Endothelial cell of umbilical vein (primary cell): ENCODE measurements at regions not wholly inside any gene's neighbourhood (a gene's known extent, or its start where the extent isn't known, plus 50 kb on each side); places are given as distances from the start of the nearest gene placed in this dataset.

Experiments used
- BruUV-seq: library from RNA; stranded (reverse); fragments of 400-500 nt; replicated peaks from 2 replicates; lab custom pipeline; 2021; lab: Mats Ljungman, UMichigan
- CTCF ChIA-PET: fragments of 300-600, 350-600 bp; sonication (Branson Sonifier 250); formaldehyde crosslinking; loops from one replicate; lab custom pipeline; 2021; ENCODE audit warnings: antibody characterized with exemption, inconsistent platforms; lab: Charles Lee
- POLR2A ChIA-PET: fragments of 300-600, 350-600 bp; sonication (Branson Sonifier 250); formaldehyde crosslinking; loops from one replicate; lab custom pipeline; 2021; ENCODE audit warnings: antibody characterized with exemption, inconsistent platforms; lab: Charles Lee
- DNase-seq: peaks from one replicate; pipeline ENCODE4 v3.0.0-alpha.2; 2011; ENCODE audit warnings: low read depth, low spot score
- FAIRE-seq: peaks from 2 replicates; lab custom pipeline; 2011; peaks lifted over from hg19 to GRCh38; lab: Jason Lieb, UNC
- H2AFZ ChIP-seq: 2 replicates; pipeline ENCODE4 v1.6.0; 2012; ENCODE audit warnings: low read depth, low read length, control low read depth, inconsistent platforms
- H3K27ac ChIP-seq: 2 replicates; pipeline ENCODE4 v1.5.1; 2011; ENCODE audit warnings: low read depth, mild to moderate bottlenecking, control low read depth, low read length, moderate library complexity; ENCODE audit not compliant: insufficient read depth
- H3K27me3 ChIP-seq, 2 experiments: 2 replicates each; pipeline versions ENCODE4 v1.6.0 to v1.6.1; 2011; ENCODE audit warnings: low read length in 2 of 2, mixed read lengths in 1 of 2; ENCODE audit not compliant: control insufficient read depth in 2 of 2, insufficient read depth in 2 of 2
- H3K36me3 ChIP-seq, 2 experiments: 2 replicates in 1 of 2; 3 replicates in 1 of 2; pipeline ENCODE4 v1.5.1; 2011; ENCODE audit warnings: low read length in 2 of 2, mild to moderate bottlenecking in 1 of 2, moderate library complexity in 1 of 2; ENCODE audit not compliant: control insufficient read depth in 2 of 2, insufficient read depth in 2 of 2; ENCODE audit errors: extremely low read depth in 1 of 2
- H3K4me1 ChIP-seq: 3 replicates; pipeline ENCODE4 v1.5.1; 2011; ENCODE audit warnings: mild to moderate bottlenecking, low read length; ENCODE audit not compliant: control insufficient read depth, insufficient read depth; ENCODE audit errors: extremely low read depth
- H3K4me2 ChIP-seq: 2 replicates; pipeline ENCODE4 v1.6.1; 2011; ENCODE audit warnings: low read length, control low read depth, mixed read lengths; ENCODE audit not compliant: insufficient read depth
- H3K4me3 ChIP-seq, 3 experiments: fragments of 200-600 bp in 1 of 3; sonication (generic), shearing (Covaris generic) in 1 of 3; replicated peaks in 1 of 3; 2 replicates each; pipeline ENCODE4 v1.5.1; 2011 to 2016; ENCODE audit warnings: control low read depth in 3 of 3, low read length in 3 of 3, mild to moderate bottlenecking in 2 of 3, inconsistent platforms in 1 of 3, low read depth in 1 of 3, moderate library complexity in 1 of 3; ENCODE audit not compliant: insufficient read depth in 1 of 3
- H3K79me2 ChIP-seq: 2 replicates; pipeline ENCODE4 v1.6.0; 2012; ENCODE audit warnings: low read length, inconsistent platforms; ENCODE audit not compliant: control insufficient read depth, insufficient read depth
- H3K9ac ChIP-seq: replicated peaks from 2 replicates; pipeline ENCODE3; 2011; ENCODE audit warnings: low read length, control low read depth; ENCODE audit not compliant: insufficient read depth; ENCODE audit errors: extremely low read depth
- H3K9me1 ChIP-seq: replicated peaks from 3 replicates; pipeline ENCODE4 v1.6.0; 2011; ENCODE audit warnings: mild to moderate bottlenecking, low read length; ENCODE audit not compliant: control insufficient read depth, insufficient read depth; ENCODE audit errors: extremely low read depth
- H3K9me3 ChIP-seq: replicated peaks from 2 replicates; pipeline ENCODE4 v1.5.1; 2012; ENCODE audit warnings: low read length, inconsistent platforms; ENCODE audit not compliant: control insufficient read depth, insufficient read depth
- H4K20me1 ChIP-seq: replicated peaks from 2 replicates; pipeline ENCODE3; 2011; ENCODE audit warnings: mild to moderate bottlenecking, low read length; ENCODE audit not compliant: control insufficient read depth, insufficient read depth; ENCODE audit errors: extremely low read depth
- EZH2 ChIP-seq: IDR thresholded peaks from 2 replicates; pipeline ENCODE4 v1.6.1; 2012; ENCODE audit warnings: borderline replicate concordance, low read depth, mild to moderate bottlenecking, moderate library complexity, low read length, inconsistent platforms; ENCODE audit not compliant: severe bottlenecking
- FOS ChIP-seq: IDR thresholded peaks from 2 replicates; pipeline ENCODE4 v1.6.1; 2011; ENCODE audit warnings: mild to moderate bottlenecking, low read length, moderate library complexity, borderline replicate concordance; ENCODE audit not compliant: insufficient read depth
- GATA2 ChIP-seq: IDR thresholded peaks from 2 replicates; pipeline ENCODE4 v1.7.0; 2011; ENCODE audit warnings: low read depth, mild to moderate bottlenecking, moderate library complexity, mixed read lengths, low read length; ENCODE audit not compliant: insufficient read length, insufficient read depth
- JUN ChIP-seq: IDR thresholded peaks from 2 replicates; pipeline ENCODE4 v1.6.1; 2011; ENCODE audit warnings: borderline replicate concordance, low read depth; ENCODE audit not compliant: insufficient read length, insufficient read depth
- MYC ChIP-seq: IDR thresholded peaks from one replicate; pipeline ENCODE4 v1.6.1; 2011; ENCODE audit warnings: mild to moderate bottlenecking, low read depth, low read length
- POLR2A ChIP-seq: IDR thresholded peaks from 2 replicates; pipeline ENCODE4 v1.6.1; 2012; ENCODE audit warnings: low read depth, mild to moderate bottlenecking, control low read depth, low read length
- POLR2AphosphoS5 ChIP-seq: IDR thresholded peaks from 2 replicates; pipeline ENCODE4 v1.6.1; 2012; ENCODE audit warnings: low read depth, mild to moderate bottlenecking, control low read depth, low read length, moderate library complexity; ENCODE audit not compliant: insufficient read depth
- dilution Hi-C: fragments of 300-500 bp; cut with MboI; formaldehyde crosslinking; loops from one replicate; pipeline ENCODE4 v1.15.0; 2019; ENCODE audit warnings: low sequenced_read_pairs; ENCODE audit not compliant: extremely low pct_ligation_motif_present
- intact Hi-C: fragments of 100-400 bp; cut with micrococcal nuclease; formaldehyde crosslinking; loops from one replicate; pipeline ENCODE4 v1.10.0; 2022
- TF ChIP-seq, protein P1 (sequence below), 2 donors: IDR thresholded peaks; 1 replicate in 1 of 2; 2 replicates in 1 of 2; pipeline ENCODE4 v1.5.1; 2011; ENCODE audit warnings: low read length in 2 of 2, mild to moderate bottlenecking in 2 of 2, moderate library complexity in 2 of 2, control low read depth in 1 of 2, inconsistent platforms in 1 of 2, low read depth in 1 of 2; ENCODE audit not compliant: insufficient read depth in 1 of 2; ENCODE audit errors: extremely low read depth in 1 of 2
- TF ChIP-seq, protein P2 (sequence below): IDR thresholded peaks from 2 replicates; pipeline ENCODE4 v1.6.1; 2011; ENCODE audit not compliant: insufficient read depth, insufficient read length

DNA sequence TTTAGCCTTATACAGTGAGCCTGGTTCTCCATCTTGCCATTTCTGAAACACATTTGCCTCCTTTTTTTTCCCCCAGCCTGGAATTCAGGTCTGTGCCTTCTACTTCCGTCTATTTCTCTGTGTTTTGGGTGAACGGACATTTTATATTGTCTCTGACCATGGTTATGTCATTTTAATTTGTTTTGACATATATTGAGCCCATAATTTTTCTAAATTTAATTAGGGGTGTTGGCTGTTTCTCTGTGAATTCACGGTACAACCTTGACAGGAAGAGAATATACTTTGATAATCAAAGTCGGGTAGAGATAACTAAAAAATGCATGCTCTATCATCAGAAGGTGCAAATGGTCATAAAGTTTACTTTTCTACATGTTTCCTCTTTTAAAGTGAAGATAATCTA is 361.4 kb downstream of the VGLL3 start:
- Histone ChIP-seq H2AFZ (no peak overlapping the region), H3K79me2 (no peaks in the 10 kb centered on the region), H3K36me3 (no peaks in the 10 kb centered on the region), H3K9me1 (no peaks in the 10 kb centered on the region), H3K9me3 (peaks cover 4% of the 10 kb centered on the region), H3K9ac (no peak overlapping the region), H3K4me1 (no peaks in the 10 kb centered on the region), H3K4me2 (no peak overlapping the region), H3K27ac (no peak overlapping the region), H3K27me3 (no peaks in the 10 kb centered on the region), H3K4me3 (no peak overlapping the region), H4K20me1 (no peaks in the 10 kb centered on the region)
- DNase-seq (no peak), FAIRE-seq (no peak)
- no peak for TF ChIP-seq FOS
- TF ChIP-seq EZH2: no peak
- TF ChIP-seq, protein P1, sequence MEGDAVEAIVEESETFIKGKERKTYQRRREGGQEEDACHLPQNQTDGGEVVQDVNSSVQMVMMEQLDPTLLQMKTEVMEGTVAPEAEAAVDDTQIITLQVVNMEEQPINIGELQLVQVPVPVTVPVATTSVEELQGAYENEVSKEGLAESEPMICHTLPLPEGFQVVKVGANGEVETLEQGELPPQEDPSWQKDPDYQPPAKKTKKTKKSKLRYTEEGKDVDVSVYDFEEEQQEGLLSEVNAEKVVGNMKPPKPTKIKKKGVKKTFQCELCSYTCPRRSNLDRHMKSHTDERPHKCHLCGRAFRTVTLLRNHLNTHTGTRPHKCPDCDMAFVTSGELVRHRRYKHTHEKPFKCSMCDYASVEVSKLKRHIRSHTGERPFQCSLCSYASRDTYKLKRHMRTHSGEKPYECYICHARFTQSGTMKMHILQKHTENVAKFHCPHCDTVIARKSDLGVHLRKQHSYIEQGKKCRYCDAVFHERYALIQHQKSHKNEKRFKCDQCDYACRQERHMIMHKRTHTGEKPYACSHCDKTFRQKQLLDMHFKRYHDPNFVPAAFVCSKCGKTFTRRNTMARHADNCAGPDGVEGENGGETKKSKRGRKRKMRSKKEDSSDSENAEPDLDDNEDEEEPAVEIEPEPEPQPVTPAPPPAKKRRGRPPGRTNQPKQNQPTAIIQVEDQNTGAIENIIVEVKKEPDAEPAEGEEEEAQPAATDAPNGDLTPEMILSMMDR (IDR thresholded peaks at IDR 0.05; ENCODE audit: extremely low read depth in 1 of 2, insufficient read depth in 1 of 2, low read depth in 1 of 2, low read length in 2 of 2): no peak
- TF ChIP-seq POLR2A: no peak
- no peak for TF ChIP-seq GATA2
- TF ChIP-seq, protein P2, sequence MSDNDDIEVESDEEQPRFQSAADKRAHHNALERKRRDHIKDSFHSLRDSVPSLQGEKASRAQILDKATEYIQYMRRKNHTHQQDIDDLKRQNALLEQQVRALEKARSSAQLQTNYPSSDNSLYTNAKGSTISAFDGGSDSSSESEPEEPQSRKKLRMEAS: no peak
- TF ChIP-seq JUN: no peak
- no peak for TF ChIP-seq MYC
- no peak for TF ChIP-seq POLR2AphosphoS5
- BruUV-seq: no TSS peak
- ChIA-PET POLR2A (no interaction called here), CTCF (no interaction called here)
- intact Hi-C loops: no loop called here
- dilution Hi-C loops: no loop called here
